Osteoblast (primary cell): ENCODE measurements at regions not wholly inside any gene's neighbourhood (a gene's known extent, or its start where the extent isn't known, plus 50 kb on each side); places are given as distances from the start of the nearest gene placed in this dataset.

Source experiments
- DNase-seq: peaks from one replicate; pipeline ENCODE4 v3.0.0; 2011; ENCODE audit warnings: low spot score, mixed read lengths; ENCODE audit not compliant: insufficient read length; ENCODE audit errors: missing footprints
- H2AFZ ChIP-seq: 2 replicates; pipeline ENCODE4 v1.6.0; 2011; ENCODE audit warnings: mild to moderate bottlenecking, low read length
- H3K27ac ChIP-seq: 2 replicates; pipeline ENCODE4 v1.5.1; 2011; ENCODE audit warnings: mild to moderate bottlenecking, low read depth, low read length, moderate library complexity
- H3K27me3 ChIP-seq: 2 replicates; pipeline ENCODE4 v1.6.0; 2012; ENCODE audit warnings: mild to moderate bottlenecking, control low read depth, inconsistent platforms, low read length, moderate library complexity; ENCODE audit not compliant: insufficient read depth
- H3K36me3 ChIP-seq: 2 replicates; pipeline ENCODE4 v1.5.1; 2011; ENCODE audit warnings: mild to moderate bottlenecking, low read length, control low read depth, moderate library complexity; ENCODE audit not compliant: insufficient read depth
- H3K4me1 ChIP-seq: 2 replicates; pipeline ENCODE4 v1.5.1; 2011; ENCODE audit warnings: mild to moderate bottlenecking, low read length, control low read depth, moderate library complexity; ENCODE audit not compliant: insufficient read depth
- H3K4me2 ChIP-seq: 2 replicates; pipeline ENCODE4 v1.6.0; 2011; ENCODE audit warnings: mild to moderate bottlenecking, low read length; ENCODE audit not compliant: insufficient read depth
- H3K4me3 ChIP-seq: fragments of 200-600 bp; sonication (generic); 3 replicates; pipeline ENCODE4 v1.5.1; 2012; ENCODE audit warnings: mild to moderate bottlenecking, low read length, inconsistent platforms; ENCODE audit not compliant: insufficient read depth
- H3K79me2 ChIP-seq: 2 replicates; pipeline ENCODE4 v1.6.0; 2012; ENCODE audit warnings: mild to moderate bottlenecking, low read length, control low read depth, inconsistent platforms; ENCODE audit not compliant: insufficient read depth
- H3K9me3 ChIP-seq: 2 replicates; pipeline ENCODE4 v1.5.1; 2011; ENCODE audit warnings: low read depth, low read length, control low read depth
- H4K20me1 ChIP-seq: 2 replicates; pipeline ENCODE4 v1.6.0; 2012; ENCODE audit warnings: mild to moderate bottlenecking, low read length, control low read depth; ENCODE audit not compliant: insufficient read depth
- CTCF ChIP-seq: IDR thresholded peaks from 2 replicates; pipeline ENCODE4 v1.5.1; 2011; ENCODE audit warnings: mild to moderate bottlenecking, low read depth, low read length, moderate library complexity; ENCODE audit errors: extremely low read depth

- no peaks in the 10 kb centered on the region for H3K27me3 ChIP-seq
- H3K36me3 ChIP-seq: no peaks in the 10 kb centered on the region
- DNase-seq: no peak
- no peak for TF ChIP-seq CTCF
- H3K79me2 ChIP-seq: no peaks in the 10 kb centered on the region
- no peak overlapping the region for H2AFZ ChIP-seq
- no peak overlapping the region for H3K27ac ChIP-seq
- H3K4me3 ChIP-seq: no peak overlapping the region
- peaks cover 2% of the 10 kb centered on the region for H3K9me3 ChIP-seq
- H4K20me1 ChIP-seq: no peaks in the 10 kb centered on the region
- H3K4me1 ChIP-seq: peaks cover 26% of the 10 kb centered on the region
- no peak overlapping the region for H3K4me2 ChIP-seq
Measured at GRCh38 chr15:70378126-70379031, 280.7 kb upstream of the TLE3 start.

GRCh38 chr15:70376929-70377691, 279.4 kb upstream of the TLE3 start:
- H3K27ac ChIP-seq: peak overlapping the region; percentile 12
- H3K27me3 ChIP-seq: no peaks in the 10 kb centered on the region

GRCh38 chr15:70376031-70376928, 278.6 kb upstream of the TLE3 start:
- no peaks in the 10 kb centered on the region for H3K36me3 ChIP-seq
- peak overlapping the region; percentile 41 for H3K4me3 ChIP-seq
- peak overlapping the region; percentile 82 for H2AFZ ChIP-seq
- H3K9me3 ChIP-seq: no peaks in the 10 kb centered on the region
- no peaks in the 10 kb centered on the region for H4K20me1 ChIP-seq
- DNase-seq: peak; percentile 51
- TF ChIP-seq CTCF: no peak
- no peaks in the 10 kb centered on the region for H3K27me3 ChIP-seq
- H3K79me2 ChIP-seq: no peaks in the 10 kb centered on the region
- peak overlapping the region; percentile 12 for H3K27ac ChIP-seq
- H3K4me2 ChIP-seq: peak overlapping the region; percentile 82
- H3K4me1 ChIP-seq: peaks cover 26% of the 10 kb centered on the region

More at GRCh38 chr15:70376929-70377691, 279.4 kb upstream of the TLE3 start:
- H3K4me1 ChIP-seq: peaks cover 26% of the 10 kb centered on the region
- H3K4me3 ChIP-seq: peak overlapping the region; percentile 41
- H4K20me1 ChIP-seq: no peaks in the 10 kb centered on the region
- H2AFZ ChIP-seq: peak overlapping the region; percentile 82
- peak; percentile 85 for DNase-seq
- no peaks in the 10 kb centered on the region for H3K36me3 ChIP-seq
- H3K4me2 ChIP-seq: peak overlapping the region; percentile 82
- TF ChIP-seq CTCF: no peak
- peaks cover 2% of the 10 kb centered on the region for H3K9me3 ChIP-seq
- no peaks in the 10 kb centered on the region for H3K79me2 ChIP-seq
